H9 (cell line): ENCODE measurements at regions not wholly inside any gene's neighbourhood (a gene's known extent, or its start where the extent isn't known, plus 50 kb on each side); places are given as distances from the start of the nearest gene placed in this dataset.
A peak's percentile ranks its signal among the peaks of the same experiment; 100 is the strongest.

Experiments
- DNase-seq: peaks from one replicate; pipeline ENCODE4 v3.0.0-alpha.2; 2017
- H2AFZ ChIP-seq: one replicate; pipeline ENCODE4 v1.6.1; 2013; ENCODE audit warnings: mild to moderate bottlenecking, low read length, control low read depth, moderate library complexity
- H2AK5ac ChIP-seq: 2 replicates; pipeline ENCODE4 v1.6.1; 2013; ENCODE audit warnings: low read length, control low read depth, mixed read lengths; ENCODE audit not compliant: insufficient read length
- H2BK120ac ChIP-seq: one replicate; pipeline ENCODE4 v1.6.1; 2013; ENCODE audit warnings: low read depth, mild to moderate bottlenecking, low read length, control low read depth, inconsistent platforms; ENCODE audit not compliant: poor library complexity, severe bottlenecking
- H2BK12ac ChIP-seq: 2 replicates; pipeline ENCODE4 v1.6.1; 2013; ENCODE audit warnings: low read length, control low read depth, mixed read lengths, low read depth; ENCODE audit not compliant: insufficient read length
- H2BK15ac ChIP-seq: 2 replicates; pipeline ENCODE4 v1.6.1; 2013; ENCODE audit warnings: low read depth, low read length, control low read depth
- H2BK20ac ChIP-seq: one replicate; pipeline ENCODE4 v1.6.1; 2013; ENCODE audit warnings: low read depth, mild to moderate bottlenecking, low read length, control low read depth, inconsistent platforms; ENCODE audit not compliant: poor library complexity, severe bottlenecking
- H2BK5ac ChIP-seq: 2 replicates; pipeline ENCODE4 v1.6.1; 2013; ENCODE audit warnings: low read length, control low read depth, mixed read lengths; ENCODE audit not compliant: insufficient read length
- H3K14ac ChIP-seq: 2 replicates; pipeline ENCODE4 v1.6.1; 2013; ENCODE audit warnings: low read length, control low read depth; ENCODE audit not compliant: insufficient read depth
- H3K18ac ChIP-seq: 2 replicates; pipeline ENCODE4 v1.6.1; 2013; ENCODE audit warnings: low read depth, mild to moderate bottlenecking, mixed read lengths, low read length, control low read depth; ENCODE audit not compliant: insufficient read length
- H3K23ac ChIP-seq: 2 replicates; pipeline ENCODE4 v1.6.1; 2013; ENCODE audit warnings: low read length, control low read depth, mixed read lengths, low read depth; ENCODE audit not compliant: insufficient read length
- H3K23me2 ChIP-seq: 2 replicates; pipeline ENCODE4 v1.6.1; 2013; ENCODE audit warnings: low read depth, mild to moderate bottlenecking, mixed read lengths, low read length, control low read depth; ENCODE audit not compliant: insufficient read length, poor library complexity, severe bottlenecking
- H3K27ac ChIP-seq: 2 replicates; pipeline ENCODE4 v1.5.1; 2013; ENCODE audit warnings: low read length, control low read depth, mixed read lengths, low read depth; ENCODE audit not compliant: insufficient read length
- H3K27me3 ChIP-seq: 2 replicates; pipeline ENCODE4 v1.6.1; 2013; ENCODE audit warnings: low read length, control low read depth, inconsistent platforms; ENCODE audit not compliant: insufficient read depth
- H3K4ac ChIP-seq: 2 replicates; pipeline ENCODE4 v1.6.1; 2013; ENCODE audit warnings: low read depth, mild to moderate bottlenecking, control low read depth, inconsistent platforms, low read length, moderate library complexity
- H3K4me1 ChIP-seq: 2 replicates; pipeline ENCODE4 v1.6.1; 2013; ENCODE audit warnings: low read length, control low read depth, inconsistent platforms; ENCODE audit not compliant: insufficient read depth
- H3K4me2 ChIP-seq: 2 replicates; pipeline ENCODE4 v1.6.1; 2013; ENCODE audit warnings: low read length, control low read depth, mixed read lengths; ENCODE audit not compliant: insufficient read length, insufficient read depth
- H3K56ac ChIP-seq: 2 replicates; pipeline ENCODE4 v1.6.1; 2013; ENCODE audit warnings: low read depth, mild to moderate bottlenecking, mixed read lengths, low read length, control low read depth; ENCODE audit not compliant: insufficient read length
- H3K79me1 ChIP-seq: 2 replicates; pipeline ENCODE4 v1.6.1; 2013; ENCODE audit warnings: low read depth, mild to moderate bottlenecking, moderate library complexity, low read length, control low read depth, inconsistent platforms; ENCODE audit not compliant: insufficient read depth, poor library complexity, severe bottlenecking
- H3K79me2 ChIP-seq: 2 replicates; pipeline ENCODE4 v1.6.1; 2013; ENCODE audit warnings: low read length, control low read depth, inconsistent platforms; ENCODE audit not compliant: insufficient read depth
- H3K9ac ChIP-seq: 2 replicates; pipeline ENCODE4 v1.6.1; 2013; ENCODE audit warnings: low read length, control low read depth, mixed read lengths; ENCODE audit not compliant: insufficient read length; ENCODE audit errors: extremely low read depth
- H3K9me3 ChIP-seq: one replicate; pipeline ENCODE4 v1.6.1; 2013; ENCODE audit warnings: low read depth, low read length, inconsistent platforms; ENCODE audit not compliant: control insufficient read depth
- H3T11ph ChIP-seq: one replicate; pipeline ENCODE4 v1.6.1; 2013; ENCODE audit warnings: mild to moderate bottlenecking, low read length, control low read depth, inconsistent platforms
- H4K20me1 ChIP-seq: one replicate; pipeline ENCODE4 v1.6.1; 2013; ENCODE audit not compliant: control insufficient read depth, insufficient read length, insufficient read depth
- H4K5ac ChIP-seq: 2 replicates; pipeline ENCODE4 v1.6.1; 2013; ENCODE audit warnings: low read depth, mild to moderate bottlenecking, mixed read lengths, low read length, control low read depth; ENCODE audit not compliant: insufficient read length
- H4K8ac ChIP-seq: replicated peaks from 2 replicates; pipeline ENCODE4 v1.6.1; 2013; ENCODE audit warnings: low read length, control low read depth, mixed read lengths, low read depth; ENCODE audit not compliant: insufficient read length
- H4K91ac ChIP-seq: 2 replicates; pipeline ENCODE4 v1.6.1; 2013; ENCODE audit warnings: low read depth, mild to moderate bottlenecking, moderate library complexity, mixed read lengths, low read length, control low read depth; ENCODE audit not compliant: insufficient read length
- H3K27ac Mint-ChIP-seq, 3 experiments: 2 replicates in 2 of 3; 3 replicates in 1 of 3; pipeline ENCODE4 v1.8.0; 2020 to 2021; ENCODE audit warnings: mixed read lengths in 3 of 3, mild to moderate bottlenecking in 1 of 3, moderate library complexity in 1 of 3
- H3K27me3 Mint-ChIP-seq: 2 replicates; pipeline ENCODE4 v1.8.0; 2021; ENCODE audit warnings: low read depth, mild to moderate bottlenecking, moderate library complexity, mixed read lengths
- H3K36me3 Mint-ChIP-seq, 3 experiments: 2 replicates in 2 of 3; 3 replicates in 1 of 3; pipeline ENCODE4 v1.8.0; 2020 to 2021; ENCODE audit warnings: low read depth in 3 of 3, mixed read lengths in 3 of 3; ENCODE audit not compliant: insufficient read depth in 1 of 3
- H3K4me1 Mint-ChIP-seq, 2 experiments: 2 replicates each; pipeline ENCODE4 v1.8.0; 2020; ENCODE audit warnings: mixed read lengths in 2 of 2
- H3K4me3 Mint-ChIP-seq, 2 experiments: 2 replicates in 1 of 2; 3 replicates in 1 of 2; pipeline ENCODE4 v1.8.0; 2020 to 2021; ENCODE audit warnings: mild to moderate bottlenecking in 2 of 2, mixed read lengths in 2 of 2, moderate library complexity in 1 of 2
- H3K9me3 Mint-ChIP-seq, 2 experiments: 2 replicates in 1 of 2; 3 replicates in 1 of 2; pipeline ENCODE4 v1.8.0; 2020; ENCODE audit warnings: mild to moderate bottlenecking in 2 of 2, mixed read lengths in 2 of 2, moderate library complexity in 1 of 2
- CTCF ChIP-seq: fragments of 200-600 bp; sonication (generic); conservative IDR thresholded peaks from 3 replicates; pipeline ENCODE4 v1.8.0; 2021; ENCODE audit warnings: antibody characterized with exemption, mild to moderate bottlenecking
- WGBS: extraction: QIAGEN DNeasy Blood & Tissue Kit; methylation state at CpG from one replicate; pipeline ENCODE4 v1.1.7; 2013; ENCODE audit warnings: missing lambda C conversion rate, low lambda C conversion rate, mixed read lengths; ENCODE audit not compliant: insufficient read length; ENCODE audit errors: extremely low coverage; 5-methylcytosine and 5-hydroxymethylcytosine counted together

- no peak overlapping the region for H3K9ac ChIP-seq
- H2BK15ac ChIP-seq = no peak overlapping the region
- peaks cover 4% of the 10 kb centered on the region for H3K9me3 ChIP-seq
- H2BK12ac ChIP-seq = no peak overlapping the region
- no peaks in the 10 kb centered on the region for H3K27me3 ChIP-seq
- no peak overlapping the region for H3K27ac ChIP-seq
- no peak overlapping the region for H4K8ac ChIP-seq
- no peaks in the 10 kb centered on the region for H3K23me2 ChIP-seq
- no peaks in the 10 kb centered on the region for H3K4me1 ChIP-seq
- Mint-ChIP-seq H3K4me3 (no peak overlapping the region), H3K9me3 (peaks cover 15 to 22% of the 10 kb centered on the region in 2 experiments), H3K27ac (peak overlapping the region in 1 of 3 experiments; percentile 75; a peak in 1 of 7 replicates), H3K4me1 (no peaks in the 10 kb centered on the region), H3K27me3 (peaks cover 3% of the 10 kb centered on the region), H3K36me3 (peaks cover 14 to 19% (median 17%) of the 10 kb centered on the region in 3 experiments)
- H3K56ac ChIP-seq = no peak overlapping the region
- no peaks in the 10 kb centered on the region for H4K20me1 ChIP-seq
- H3K79me1 ChIP-seq = no peaks in the 10 kb centered on the region
- no peak overlapping the region for H2BK5ac ChIP-seq
- no peak overlapping the region for H2BK120ac ChIP-seq
- no peak overlapping the region for H4K91ac ChIP-seq
- no peak overlapping the region for H3T11ph ChIP-seq
- H3K79me2 ChIP-seq = no peaks in the 10 kb centered on the region
- H2AFZ ChIP-seq = no peak overlapping the region
- no peak overlapping the region for H2BK20ac ChIP-seq
- H3K18ac ChIP-seq = no peak overlapping the region
- DNase-seq = no peak
- no peak overlapping the region for H3K14ac ChIP-seq
- H4K5ac ChIP-seq = no peak overlapping the region
- TF ChIP-seq CTCF = no peak
- no peak overlapping the region for H3K4ac ChIP-seq
- H2AK5ac ChIP-seq = no peak overlapping the region
- H3K4me2 ChIP-seq = no peak overlapping the region
- no peak overlapping the region for H3K23ac ChIP-seq
- WGBS = no CpG with 5 or more reads among the region's 7 CpGs
Measured at GRCh38 chr18:75358928-75359327, 68.6 kb downstream of the SMIM21 start.
